Medulla oblongata (tissue), 1 donor: ENCODE measurements at regions not wholly inside any gene's neighbourhood (a gene's known extent, or its start where the extent isn't known, plus 50 kb on each side); places are given as distances from the start of the nearest gene placed in this dataset.

Source experiments
- DNase-seq: peaks from one replicate; pipeline ENCODE4 v3.0.0-alpha.2; 2015; ENCODE audit errors: extremely low spot score

GRCh38 chr2:241924069-241924908 lies 54.8 kb downstream of the RTP5 start:
- DNase-seq: no peak

GRCh38 chr2:241924909-241925250 lies 55.4 kb downstream of the RTP5 start:
- no peak for DNase-seq

GRCh38 chr2:241925277-241925676 lies 55.7 kb downstream of the RTP5 start:
- DNase-seq: no peak

GRCh38 chr2:241925821-241926441 lies 56.4 kb downstream of the RTP5 start:
- DNase-seq: no peak

GRCh38 chr2:241926541-241927311 lies 57.2 kb downstream of the RTP5 start:
- no peak for DNase-seq

- DNase-seq: no peak
These were observed 60.3 kb downstream of the RTP5 start for GRCh38 chr2:241929551-241930490.

- DNase-seq: no peak
These were observed 61.8 kb downstream of the RTP5 start for GRCh38 chr2:241931084-241931975.

- DNase-seq: no peak
These were observed 62.7 kb downstream of the RTP5 start for GRCh38 chr2:241931976-241932898.

- DNase-seq: no peak
These were observed 63.3 kb downstream of the RTP5 start for GRCh38 chr2:241932899-241933178.

- DNase-seq: peak; percentile 54
These were observed 63.8 kb downstream of the RTP5 start for GRCh38 chr2:241933179-241933911.

GRCh38 chr2:241935314-241935713 lies 65.8 kb downstream of the RTP5 start:
- no peak for DNase-seq

- no peak for DNase-seq
These were observed 66.2 kb downstream of the RTP5 start for GRCh38 chr2:241935774-241936173.

- DNase-seq: no peak
These were observed 67.1 kb downstream of the RTP5 start for GRCh38 chr2:241936457-241937133.

- DNase-seq: no peak
These were observed 67.8 kb downstream of the RTP5 start for GRCh38 chr2:241937297-241937696.

GRCh38 chr2:241939541-241939940 lies 70.0 kb downstream of the RTP5 start:
- DNase-seq: no peak

- DNase-seq: no peak
These were observed 70.8 kb downstream of the RTP5 start for GRCh38 chr2:241940329-241940728.

- peak; percentile 30 for DNase-seq
These were observed 72.3 kb downstream of the RTP5 start for GRCh38 chr2:241941691-241942301.
